ENCODE measurements at regions not wholly inside any gene's neighbourhood (a gene's known extent, or its start where the extent isn't known, plus 50 kb on each side); places are given as distances from the start of the nearest gene placed in this dataset.

DNA sequence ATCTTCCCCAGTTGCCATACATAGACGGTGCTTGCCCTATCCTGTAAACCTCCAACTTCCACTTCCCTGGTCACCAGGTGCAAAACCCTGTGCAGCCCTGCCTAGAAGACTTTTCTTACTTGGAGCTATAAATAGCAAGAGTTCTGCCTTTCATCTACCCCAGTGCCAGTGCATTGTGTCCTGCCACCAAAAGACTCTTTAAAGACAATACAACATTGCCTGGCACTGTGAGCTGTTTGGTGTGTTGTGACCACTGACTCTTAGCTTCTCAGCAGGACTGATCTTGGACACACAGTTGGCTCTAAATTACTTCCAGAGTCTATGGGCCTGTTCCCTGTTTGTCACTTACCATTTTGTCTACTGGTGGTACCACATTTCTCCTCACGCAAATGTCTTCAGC is 608.1 kb downstream of the CDH9 start:
- TF ChIP-seq, protein P1, sequence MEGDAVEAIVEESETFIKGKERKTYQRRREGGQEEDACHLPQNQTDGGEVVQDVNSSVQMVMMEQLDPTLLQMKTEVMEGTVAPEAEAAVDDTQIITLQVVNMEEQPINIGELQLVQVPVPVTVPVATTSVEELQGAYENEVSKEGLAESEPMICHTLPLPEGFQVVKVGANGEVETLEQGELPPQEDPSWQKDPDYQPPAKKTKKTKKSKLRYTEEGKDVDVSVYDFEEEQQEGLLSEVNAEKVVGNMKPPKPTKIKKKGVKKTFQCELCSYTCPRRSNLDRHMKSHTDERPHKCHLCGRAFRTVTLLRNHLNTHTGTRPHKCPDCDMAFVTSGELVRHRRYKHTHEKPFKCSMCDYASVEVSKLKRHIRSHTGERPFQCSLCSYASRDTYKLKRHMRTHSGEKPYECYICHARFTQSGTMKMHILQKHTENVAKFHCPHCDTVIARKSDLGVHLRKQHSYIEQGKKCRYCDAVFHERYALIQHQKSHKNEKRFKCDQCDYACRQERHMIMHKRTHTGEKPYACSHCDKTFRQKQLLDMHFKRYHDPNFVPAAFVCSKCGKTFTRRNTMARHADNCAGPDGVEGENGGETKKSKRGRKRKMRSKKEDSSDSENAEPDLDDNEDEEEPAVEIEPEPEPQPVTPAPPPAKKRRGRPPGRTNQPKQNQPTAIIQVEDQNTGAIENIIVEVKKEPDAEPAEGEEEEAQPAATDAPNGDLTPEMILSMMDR (IDR thresholded peaks at IDR 0.05 in 4 of 5, conservative IDR thresholded peaks at IDR 0.05 in 1 of 5) = no peak
- no peak for TF ChIP-seq POLR2A (IDR thresholded peaks at IDR 0.05)

Data from gastrocnemius medialis (tissue), 4 donors.